ENCODE measurements at regions not wholly inside any gene's neighbourhood (a gene's known extent, or its start where the extent isn't known, plus 50 kb on each side); places are given as distances from the start of the nearest gene placed in this dataset.
A peak's percentile ranks its signal among the peaks of the same experiment; 100 is the strongest.

GRCh38 chr5:104111632-104112031, 549.0 kb upstream of the NUDT12 start:
- DNase-seq (no peak), ATAC-seq (ENCODE audit: low FRiP score) (no peak)
- Histone ChIP-seq H3K27me3 (ENCODE audit: control insufficient read depth in 1 of 2, insufficient read depth in 2 of 2, low read length in 1 of 2) (no peaks in the 10 kb centered on the region), H3K4me1 (ENCODE audit: control insufficient read depth in 1 of 2, insufficient read depth in 2 of 2, low read length in 2 of 2) (no peaks in the 10 kb centered on the region), H3K27ac (ENCODE audit: low read depth in 1 of 2, low read length in 2 of 2) (no peak overlapping the region), H3K4me3 (ENCODE audit: low read length in 2 of 2) (no peak overlapping the region), H3K9me3 (ENCODE audit: control insufficient read depth, low read length) (no peaks in the 10 kb centered on the region), H3K36me3 (ENCODE audit: control insufficient read depth in 1 of 2, insufficient read depth in 2 of 2, low read length in 1 of 2) (no peaks in the 10 kb centered on the region)
- intact Hi-C loops (cut with DNase I), result no loop called here
- 87 to 88% methylated on average over 2 of the region's 2 CpGs for WGBS, 2 donors

- 68 to 76% methylated on average over 5 of the region's 5 CpGs for WGBS, 2 donors
- no peak for ATAC-seq (ENCODE audit: low FRiP score)
- intact Hi-C loops (cut with DNase I), result no loop called here
- no peak overlapping the region for H3K27ac ChIP-seq (ENCODE audit: low read depth in 1 of 2, low read length in 2 of 2)
- H3K9me3 ChIP-seq (ENCODE audit: control insufficient read depth, low read length), result no peaks in the 10 kb centered on the region
- no peaks in the 10 kb centered on the region for H3K4me1 ChIP-seq (ENCODE audit: control insufficient read depth in 1 of 2, insufficient read depth in 2 of 2, low read length in 2 of 2)
- no peaks in the 10 kb centered on the region for H3K27me3 ChIP-seq (ENCODE audit: control insufficient read depth in 1 of 2, insufficient read depth in 2 of 2, low read length in 1 of 2)
- H3K36me3 ChIP-seq (ENCODE audit: control insufficient read depth in 1 of 2, insufficient read depth in 2 of 2, low read length in 1 of 2), result no peaks in the 10 kb centered on the region
- no peak for DNase-seq
- H3K4me3 ChIP-seq (ENCODE audit: low read length in 2 of 2), result no peak overlapping the region
These were observed 533.9 kb upstream of the NUDT12 start for GRCh38 chr5:104096451-104096850.

DNA sequence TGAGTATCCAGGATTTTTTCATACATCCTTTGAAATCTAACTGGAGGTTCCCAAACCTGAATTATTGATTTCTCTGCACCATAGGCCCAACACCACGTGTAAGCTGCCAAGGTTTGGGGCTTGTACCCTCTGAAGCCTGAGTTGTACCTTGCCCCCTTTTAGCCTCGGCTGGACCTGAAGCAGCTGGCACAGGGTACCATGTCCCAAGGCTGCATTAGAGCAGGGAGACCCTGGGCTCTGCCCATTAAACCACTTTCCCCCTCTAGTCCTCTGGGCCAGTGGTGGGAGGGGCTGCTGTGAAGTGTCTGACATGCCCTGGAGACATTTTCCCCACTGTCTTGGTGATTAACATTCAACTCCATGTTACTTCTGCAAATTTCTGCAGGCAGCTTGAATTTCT, 532.9 kb upstream of the NUDT12 start:
- Histone ChIP-seq H3K36me3 (ENCODE audit: control insufficient read depth in 1 of 2, insufficient read depth in 2 of 2, low read length in 1 of 2) (no peaks in the 10 kb centered on the region), H3K27ac (ENCODE audit: low read depth in 1 of 2, low read length in 2 of 2) (no peak overlapping the region), H3K9me3 (ENCODE audit: control insufficient read depth, low read length) (no peaks in the 10 kb centered on the region), H3K4me3 (ENCODE audit: low read length in 2 of 2) (no peak overlapping the region), H3K4me1 (ENCODE audit: control insufficient read depth in 1 of 2, insufficient read depth in 2 of 2, low read length in 2 of 2) (no peaks in the 10 kb centered on the region), H3K27me3 (ENCODE audit: control insufficient read depth in 1 of 2, insufficient read depth in 2 of 2, low read length in 1 of 2) (no peaks in the 10 kb centered on the region)
- 82 to 85% methylated on average over 2 of the region's 2 CpGs for WGBS, 2 donors
- intact Hi-C loops (cut with DNase I), result no loop called here
- peak in 1 of 2 donors; percentile 47 for DNase-seq
- no peak for ATAC-seq (ENCODE audit: low FRiP score)

GRCh38 chr5:104088876-104089778, 526.5 kb upstream of the NUDT12 start:
- H3K4me1 ChIP-seq (ENCODE audit: control insufficient read depth in 1 of 2, insufficient read depth in 2 of 2, low read length in 2 of 2), result no peaks in the 10 kb centered on the region
- intact Hi-C loops (cut with DNase I), result no loop called here
- no peak overlapping the region for H3K4me3 ChIP-seq (ENCODE audit: low read length in 2 of 2)
- DNase-seq (no peak), ATAC-seq (ENCODE audit: low FRiP score) (no peak)
- WGBS, 2 donors, result 92% methylated on average over 10 of the region's 10 CpGs
- no peaks in the 10 kb centered on the region for H3K36me3 ChIP-seq (ENCODE audit: control insufficient read depth in 1 of 2, insufficient read depth in 2 of 2, low read length in 1 of 2)
- H3K27ac ChIP-seq (ENCODE audit: low read depth in 1 of 2, low read length in 2 of 2), result no peak overlapping the region
- H3K9me3 ChIP-seq (ENCODE audit: control insufficient read depth, low read length), result no peaks in the 10 kb centered on the region
- no peaks in the 10 kb centered on the region for H3K27me3 ChIP-seq (ENCODE audit: control insufficient read depth in 1 of 2, insufficient read depth in 2 of 2, low read length in 1 of 2)

- no peak for DNase-seq
- no peaks in the 10 kb centered on the region for H3K27me3 ChIP-seq (ENCODE audit: control insufficient read depth in 1 of 2, insufficient read depth in 2 of 2, low read length in 1 of 2)
- H3K4me3 ChIP-seq (ENCODE audit: low read length in 2 of 2), result no peak overlapping the region
- WGBS, 2 donors, result 87 to 93% methylated on average over 2 of the region's 2 CpGs
- no peaks in the 10 kb centered on the region for H3K36me3 ChIP-seq (ENCODE audit: control insufficient read depth in 1 of 2, insufficient read depth in 2 of 2, low read length in 1 of 2)
- no peaks in the 10 kb centered on the region for H3K4me1 ChIP-seq (ENCODE audit: control insufficient read depth in 1 of 2, insufficient read depth in 2 of 2, low read length in 2 of 2)
- H3K27ac ChIP-seq (ENCODE audit: low read depth in 1 of 2, low read length in 2 of 2), result no peak overlapping the region
- intact Hi-C loops (cut with DNase I), result no loop called here
- ATAC-seq (ENCODE audit: low FRiP score), result no peak
- no peaks in the 10 kb centered on the region for H3K9me3 ChIP-seq (ENCODE audit: control insufficient read depth, low read length)
These were observed 522.3 kb upstream of the NUDT12 start for GRCh38 chr5:104084896-104085295.

GRCh38 chr5:104082754-104083153, 520.2 kb upstream of the NUDT12 start:
- H3K4me1 ChIP-seq (ENCODE audit: control insufficient read depth in 1 of 2, insufficient read depth in 2 of 2, low read length in 2 of 2), result no peaks in the 10 kb centered on the region
- H3K36me3 ChIP-seq (ENCODE audit: control insufficient read depth in 1 of 2, insufficient read depth in 2 of 2, low read length in 1 of 2), result no peaks in the 10 kb centered on the region
- 84 to 87% methylated on average over 2 of the region's 2 CpGs for WGBS, 2 donors
- no peak overlapping the region for H3K4me3 ChIP-seq (ENCODE audit: low read length in 2 of 2)
- H3K27ac ChIP-seq (ENCODE audit: low read depth in 1 of 2, low read length in 2 of 2), result no peak overlapping the region
- H3K27me3 ChIP-seq (ENCODE audit: control insufficient read depth in 1 of 2, insufficient read depth in 2 of 2, low read length in 1 of 2), result no peaks in the 10 kb centered on the region
- ATAC-seq (ENCODE audit: low FRiP score) (no peak), DNase-seq (no peak)
- intact Hi-C loops (cut with DNase I), result no loop called here
- no peaks in the 10 kb centered on the region for H3K9me3 ChIP-seq (ENCODE audit: control insufficient read depth, low read length)

GRCh38 chr5:104081232-104081631, 518.6 kb upstream of the NUDT12 start:
- Histone ChIP-seq H3K4me1 (ENCODE audit: control insufficient read depth in 1 of 2, insufficient read depth in 2 of 2, low read length in 2 of 2) (no peaks in the 10 kb centered on the region), H3K27ac (ENCODE audit: low read depth in 1 of 2, low read length in 2 of 2) (no peak overlapping the region), H3K9me3 (ENCODE audit: control insufficient read depth, low read length) (no peaks in the 10 kb centered on the region), H3K4me3 (ENCODE audit: low read length in 2 of 2) (no peak overlapping the region), H3K27me3 (ENCODE audit: control insufficient read depth in 1 of 2, insufficient read depth in 2 of 2, low read length in 1 of 2) (no peaks in the 10 kb centered on the region), H3K36me3 (ENCODE audit: control insufficient read depth in 1 of 2, insufficient read depth in 2 of 2, low read length in 1 of 2) (no peaks in the 10 kb centered on the region)
- ATAC-seq (ENCODE audit: low FRiP score), result no peak
- DNase-seq, result no peak
- intact Hi-C loops (cut with DNase I), result no loop called here

DNA sequence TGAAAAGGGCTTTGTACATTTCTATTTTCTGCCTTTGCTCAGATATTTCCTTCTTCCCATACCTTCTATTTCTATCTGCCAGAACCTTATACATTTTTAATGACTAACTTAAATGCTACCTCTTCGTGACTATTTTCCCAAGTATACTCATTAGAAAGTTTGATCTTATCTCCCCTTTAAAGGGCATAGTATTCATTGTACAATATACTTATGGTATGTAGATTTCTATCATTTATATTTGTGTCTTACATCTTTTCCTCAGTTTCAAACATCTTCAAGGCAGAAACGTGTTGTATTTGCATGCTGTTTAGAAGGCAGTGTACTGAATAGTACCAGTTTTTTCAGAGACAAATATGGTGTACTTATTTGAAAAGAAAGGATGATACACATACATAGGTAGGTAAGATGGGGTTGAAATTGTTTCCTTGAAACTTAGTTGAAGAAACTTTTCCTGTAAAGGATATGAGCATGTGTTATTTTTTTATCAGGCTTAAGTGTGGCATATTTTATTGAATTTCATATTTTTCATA, 518.1 kb upstream of the NUDT12 start:
- no peak for DNase-seq
- Histone ChIP-seq H3K36me3 (ENCODE audit: control insufficient read depth in 1 of 2, insufficient read depth in 2 of 2, low read length in 1 of 2) (no peaks in the 10 kb centered on the region), H3K27me3 (ENCODE audit: control insufficient read depth in 1 of 2, insufficient read depth in 2 of 2, low read length in 1 of 2) (no peaks in the 10 kb centered on the region), H3K4me1 (ENCODE audit: control insufficient read depth in 1 of 2, insufficient read depth in 2 of 2, low read length in 2 of 2) (no peaks in the 10 kb centered on the region), H3K4me3 (ENCODE audit: low read length in 2 of 2) (no peak overlapping the region), H3K27ac (ENCODE audit: low read depth in 1 of 2, low read length in 2 of 2) (no peak overlapping the region), H3K9me3 (ENCODE audit: control insufficient read depth, low read length) (no peaks in the 10 kb centered on the region)
- intact Hi-C loops (cut with DNase I), result no loop called here
- 64 to 73% methylated on average over 2 of the region's 2 CpGs for WGBS, 2 donors
- no peak for ATAC-seq (ENCODE audit: low FRiP score)

All from aorta (tissue), 5 donors.